ENCODE measurements at regions not wholly inside any gene's neighbourhood (a gene's known extent, or its start where the extent isn't known, plus 50 kb on each side); places are given as distances from the start of the nearest gene placed in this dataset.

GRCh38 chr5:91839721-91840120 lies 456.6 kb upstream of the ARRDC3 start (continued):
- TF ChIP-seq ZNF416 (CRISPR knock-in tag; IDR thresholded peaks at IDR 0.05), result no peak
- TF ChIP-seq, protein P1, sequence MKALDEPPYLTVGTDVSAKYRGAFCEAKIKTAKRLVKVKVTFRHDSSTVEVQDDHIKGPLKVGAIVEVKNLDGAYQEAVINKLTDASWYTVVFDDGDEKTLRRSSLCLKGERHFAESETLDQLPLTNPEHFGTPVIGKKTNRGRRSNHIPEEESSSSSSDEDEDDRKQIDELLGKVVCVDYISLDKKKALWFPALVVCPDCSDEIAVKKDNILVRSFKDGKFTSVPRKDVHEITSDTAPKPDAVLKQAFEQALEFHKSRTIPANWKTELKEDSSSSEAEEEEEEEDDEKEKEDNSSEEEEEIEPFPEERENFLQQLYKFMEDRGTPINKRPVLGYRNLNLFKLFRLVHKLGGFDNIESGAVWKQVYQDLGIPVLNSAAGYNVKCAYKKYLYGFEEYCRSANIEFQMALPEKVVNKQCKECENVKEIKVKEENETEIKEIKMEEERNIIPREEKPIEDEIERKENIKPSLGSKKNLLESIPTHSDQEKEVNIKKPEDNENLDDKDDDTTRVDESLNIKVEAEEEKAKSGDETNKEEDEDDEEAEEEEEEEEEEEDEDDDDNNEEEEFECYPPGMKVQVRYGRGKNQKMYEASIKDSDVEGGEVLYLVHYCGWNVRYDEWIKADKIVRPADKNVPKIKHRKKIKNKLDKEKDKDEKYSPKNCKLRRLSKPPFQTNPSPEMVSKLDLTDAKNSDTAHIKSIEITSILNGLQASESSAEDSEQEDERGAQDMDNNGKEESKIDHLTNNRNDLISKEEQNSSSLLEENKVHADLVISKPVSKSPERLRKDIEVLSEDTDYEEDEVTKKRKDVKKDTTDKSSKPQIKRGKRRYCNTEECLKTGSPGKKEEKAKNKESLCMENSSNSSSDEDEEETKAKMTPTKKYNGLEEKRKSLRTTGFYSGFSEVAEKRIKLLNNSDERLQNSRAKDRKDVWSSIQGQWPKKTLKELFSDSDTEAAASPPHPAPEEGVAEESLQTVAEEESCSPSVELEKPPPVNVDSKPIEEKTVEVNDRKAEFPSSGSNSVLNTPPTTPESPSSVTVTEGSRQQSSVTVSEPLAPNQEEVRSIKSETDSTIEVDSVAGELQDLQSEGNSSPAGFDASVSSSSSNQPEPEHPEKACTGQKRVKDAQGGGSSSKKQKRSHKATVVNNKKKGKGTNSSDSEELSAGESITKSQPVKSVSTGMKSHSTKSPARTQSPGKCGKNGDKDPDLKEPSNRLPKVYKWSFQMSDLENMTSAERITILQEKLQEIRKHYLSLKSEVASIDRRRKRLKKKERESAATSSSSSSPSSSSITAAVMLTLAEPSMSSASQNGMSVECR (CRISPR knock-in tag; IDR thresholded peaks at IDR 0.05; ENCODE audit: borderline replicate concordance), result no peak
- TF ChIP-seq, protein P2, sequence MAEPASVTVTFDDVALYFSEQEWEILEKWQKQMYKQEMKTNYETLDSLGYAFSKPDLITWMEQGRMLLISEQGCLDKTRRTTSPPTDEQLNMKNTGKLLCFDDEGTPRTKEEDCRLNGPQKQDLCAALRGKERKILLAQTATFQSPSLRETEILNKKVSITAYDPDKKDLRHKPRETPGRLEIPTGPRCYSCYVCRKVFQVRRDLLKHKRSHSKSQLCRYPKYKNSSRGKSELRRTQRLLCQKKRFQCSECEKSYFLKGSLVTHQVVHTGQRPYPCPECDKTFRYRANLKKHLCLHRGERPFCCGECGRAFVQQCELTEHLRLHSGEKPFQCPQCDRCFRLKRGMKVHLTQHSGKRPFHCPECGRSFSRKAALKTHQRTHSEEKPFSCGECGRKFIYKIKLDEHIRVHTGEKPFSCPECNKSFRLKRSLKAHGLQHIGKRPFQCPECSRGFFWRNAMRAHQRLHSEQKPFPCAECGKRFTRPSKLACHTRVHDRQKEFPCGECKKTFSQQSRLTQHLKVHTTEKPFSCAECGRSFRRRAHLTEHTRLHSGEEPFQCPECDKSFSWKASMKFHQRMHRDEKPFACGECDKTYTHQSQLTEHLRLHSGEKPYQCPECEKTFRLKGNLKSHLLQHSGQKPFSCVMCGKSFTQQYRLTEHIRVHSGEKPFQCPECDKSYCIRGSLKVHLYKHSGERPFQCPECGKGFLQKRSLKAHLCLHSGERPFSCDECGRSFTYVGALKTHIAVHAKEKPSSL (CRISPR knock-in tag; conservative IDR thresholded peaks at IDR 0.05), result no peak
- TF ChIP-seq FOXJ3 (CRISPR knock-in tag; IDR thresholded peaks at IDR 0.05; ENCODE audit: borderline replicate concordance), result no peak
- TF ChIP-seq MXD4 (CRISPR knock-in tag; IDR thresholded peaks at IDR 0.05; ENCODE audit: borderline replicate concordance), result no peak
- TF ChIP-seq IRF2 (CRISPR knock-in tag; IDR thresholded peaks at IDR 0.05; ENCODE audit: borderline replicate concordance, low read depth), result no peak
- no peak for TF ChIP-seq TEAD4 (CRISPR knock-in tag; IDR thresholded peaks at IDR 0.05)
- TF ChIP-seq HMGXB4 (CRISPR knock-in tag; IDR thresholded peaks at IDR 0.05), result no peak

DNA sequence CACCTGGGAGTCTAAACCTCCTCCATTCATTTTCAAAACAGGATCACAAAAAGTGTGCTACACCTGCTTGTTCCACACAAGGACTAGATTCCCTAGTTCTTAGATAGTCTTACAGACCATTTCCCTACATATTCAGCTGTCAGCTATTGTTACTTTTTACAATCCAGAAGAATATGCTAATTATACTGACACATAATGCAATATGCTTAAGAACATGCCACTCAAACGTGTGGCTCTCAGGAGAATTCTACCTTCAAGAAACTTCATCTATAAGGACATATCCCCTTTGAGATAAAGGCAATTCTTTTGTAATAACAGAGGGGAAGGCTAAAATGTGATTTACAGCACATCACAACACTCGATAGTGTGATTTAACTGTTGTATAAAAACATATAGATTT lies 456.1 kb upstream of the ARRDC3 start:
- no peaks in the 10 kb centered on the region for H3K9me3 Mint-ChIP-seq
- no peak overlapping the region for H3K4me3 Mint-ChIP-seq
- no peaks in the 10 kb centered on the region for H3K36me3 Mint-ChIP-seq
- H3K4me1 Mint-ChIP-seq, result peaks cover 39% of the 10 kb centered on the region
- ChIA-PET POLR2A (no interaction called here), CTCF (no interaction called here)
- DNase-seq (ENCODE audit: low spot score), result no peak
- H3K27me3 Mint-ChIP-seq (ENCODE audit: low read depth), result no peaks in the 10 kb centered on the region
- ATAC-seq, result no peak
- no peak overlapping the region for H3K27ac Mint-ChIP-seq
- TF ChIP-seq SP1 (CRISPR knock-in tag; conservative IDR thresholded peaks at IDR 0.05), result no peak
- no peak for TF ChIP-seq ZNF121 (CRISPR knock-in tag; IDR thresholded peaks at IDR 0.05)
- TF ChIP-seq GTF2I (CRISPR knock-in tag; conservative IDR thresholded peaks at IDR 0.05), result no peak
- TF ChIP-seq ZNF281 (CRISPR knock-in tag; IDR thresholded peaks at IDR 0.05), result no peak
- no peak for TF ChIP-seq CREB1 (CRISPR knock-in tag; IDR thresholded peaks at IDR 0.05)
- TF ChIP-seq ATF6 (CRISPR knock-in tag; IDR thresholded peaks at IDR 0.05), result no peak
- TF ChIP-seq, protein P3, sequence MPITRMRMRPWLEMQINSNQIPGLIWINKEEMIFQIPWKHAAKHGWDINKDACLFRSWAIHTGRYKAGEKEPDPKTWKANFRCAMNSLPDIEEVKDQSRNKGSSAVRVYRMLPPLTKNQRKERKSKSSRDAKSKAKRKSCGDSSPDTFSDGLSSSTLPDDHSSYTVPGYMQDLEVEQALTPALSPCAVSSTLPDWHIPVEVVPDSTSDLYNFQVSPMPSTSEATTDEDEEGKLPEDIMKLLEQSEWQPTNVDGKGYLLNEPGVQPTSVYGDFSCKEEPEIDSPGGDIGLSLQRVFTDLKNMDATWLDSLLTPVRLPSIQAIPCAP (CRISPR knock-in tag; IDR thresholded peaks at IDR 0.05), result no peak
- TF ChIP-seq ELF4 (CRISPR knock-in tag; IDR thresholded peaks at IDR 0.05; ENCODE audit: low read depth), result no peak
- TF ChIP-seq JAZF1 (CRISPR knock-in tag; IDR thresholded peaks at IDR 0.05), result no peak
- TF ChIP-seq ZNF423 (CRISPR knock-in tag; IDR thresholded peaks at IDR 0.05), result no peak
- TF ChIP-seq E2F4 (CRISPR knock-in tag; IDR thresholded peaks at IDR 0.05; ENCODE audit: borderline replicate concordance, low read depth), result no peak
- TF ChIP-seq ZNF219 (CRISPR knock-in tag; IDR thresholded peaks at IDR 0.05; ENCODE audit: borderline replicate concordance), result no peak
- TF ChIP-seq IRF2 (CRISPR knock-in tag; IDR thresholded peaks at IDR 0.05; ENCODE audit: borderline replicate concordance, low read depth), result no peak
- TF ChIP-seq NR3C1 (CRISPR knock-in tag; conservative IDR thresholded peaks at IDR 0.05; ENCODE audit: low read depth), result no peak
- no peak for TF ChIP-seq RORB (CRISPR knock-in tag; IDR thresholded peaks at IDR 0.05)
- TF ChIP-seq TCF7 (CRISPR knock-in tag; IDR thresholded peaks at IDR 0.05; ENCODE audit: low read depth), result no peak
